Muscle of leg (tissue), 3 donors: ENCODE measurements at regions not wholly inside any gene's neighbourhood (a gene's known extent, or its start where the extent isn't known, plus 50 kb on each side); places are given as distances from the start of the nearest gene placed in this dataset.
"Not testable (repeated sequence)": the region's sequence is repeated elsewhere in the genome, so short reads cannot be mapped to it uniquely, and the experiment has no call there.

Experiments
- DNase-seq: peaks from one replicate; pipeline ENCODE4 v3.0.0; 2013
- H3K27ac ChIP-seq: one replicate; pipeline ENCODE4 v1.5.1; 2013; ENCODE audit warnings: mild to moderate bottlenecking, low read length, control low read depth
- H3K27me3 ChIP-seq: one replicate; pipeline ENCODE4 v1.6.1; 2013; ENCODE audit warnings: low read length; ENCODE audit not compliant: control insufficient read depth, insufficient read depth
- H3K36me3 ChIP-seq: one replicate; pipeline ENCODE4 v1.6.1; 2013; ENCODE audit warnings: low read length; ENCODE audit not compliant: control insufficient read depth, insufficient read depth
- H3K4me1 ChIP-seq: one replicate; pipeline ENCODE4 v1.6.1; 2013; ENCODE audit warnings: low read length; ENCODE audit not compliant: control insufficient read depth, insufficient read depth
- H3K4me3 ChIP-seq: one replicate; pipeline ENCODE4 v1.5.1; 2013; ENCODE audit warnings: low read length, control low read depth
- H3K9me3 ChIP-seq: replicated peaks from 2 replicates; pipeline ENCODE4 v1.6.1; 2013; ENCODE audit warnings: low read depth, low read length; ENCODE audit not compliant: control insufficient read depth
- WGBS: methylation state at CpG from one replicate; pipeline ENCODE4 v1.1.5; 2013; ENCODE audit warnings: missing lambda C conversion rate; ENCODE audit not compliant: insufficient coverage; 5-methylcytosine and 5-hydroxymethylcytosine counted together

DNA sequence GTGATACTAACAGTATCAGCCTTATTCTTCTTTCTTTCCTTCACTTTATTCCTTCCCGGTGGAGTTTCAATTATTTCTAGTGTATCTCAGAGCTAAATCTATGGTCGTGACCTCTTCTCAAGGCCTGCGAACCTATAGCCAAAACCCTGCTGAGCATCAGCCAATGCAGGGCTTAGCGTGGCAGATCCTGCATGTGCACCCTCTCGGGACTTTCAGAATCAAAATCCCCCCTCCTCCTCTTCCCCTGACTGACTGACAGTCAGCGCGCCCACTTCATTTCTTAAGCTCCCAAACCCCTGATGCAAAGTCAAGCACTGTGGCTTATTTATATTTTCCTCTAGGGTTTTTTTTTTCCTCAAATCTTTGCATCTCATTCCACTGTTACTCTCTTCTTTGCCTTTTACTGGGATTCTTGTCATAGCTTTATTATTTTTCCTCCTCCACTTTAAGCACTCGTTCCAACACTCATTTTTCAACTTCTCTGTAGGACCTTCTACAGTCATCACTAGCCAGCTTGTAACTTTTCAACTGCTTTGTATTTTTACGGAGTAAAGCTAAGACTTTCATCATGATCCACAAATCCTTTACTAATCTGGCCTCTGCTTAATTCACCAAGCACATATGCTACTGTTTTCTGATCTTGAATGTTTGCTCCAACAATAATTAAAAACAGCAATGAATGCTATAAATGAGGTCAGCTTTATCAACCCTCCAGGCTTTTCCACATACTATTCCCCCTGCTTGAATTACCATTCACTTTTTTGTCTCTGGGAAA, 896.5 kb upstream of the PIK3C3 start:
- WGBS: 43% methylated on average over 6 of the region's 9 CpGs
- no peaks in the 10 kb centered on the region for H3K4me1 ChIP-seq
- no peak overlapping the region for H3K4me3 ChIP-seq
- no peaks in the 10 kb centered on the region for H3K36me3 ChIP-seq
- H3K27me3 ChIP-seq: no peaks in the 10 kb centered on the region
- no peaks in the 10 kb centered on the region for H3K9me3 ChIP-seq
- H3K27ac ChIP-seq: no peak overlapping the region
- peak; percentile 11 for DNase-seq

DNA sequence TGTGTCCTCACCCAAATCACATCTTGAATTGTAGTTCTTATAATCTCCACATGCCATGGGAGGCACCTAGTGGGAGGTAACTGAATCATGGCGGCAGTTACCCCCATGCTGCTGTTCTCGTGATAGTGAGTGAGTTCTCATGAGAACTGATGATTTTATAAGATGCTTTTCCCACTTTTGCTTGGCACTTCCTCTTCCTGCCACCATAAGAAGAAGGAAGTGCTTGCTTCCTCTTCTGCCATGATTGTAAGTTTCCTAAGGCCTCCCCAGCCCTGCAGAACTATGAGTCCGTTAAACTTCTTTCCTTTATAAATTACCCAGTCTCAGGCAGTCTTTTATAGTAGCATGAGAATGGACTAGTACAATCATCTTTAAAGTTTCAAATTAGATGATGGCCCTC, 902.4 kb upstream of the PIK3C3 start:
- Histone ChIP-seq H3K27me3 (no peaks in the 10 kb centered on the region), H3K36me3 (no peaks in the 10 kb centered on the region), H3K4me1 (no peaks in the 10 kb centered on the region), H3K27ac (no peak overlapping the region), H3K4me3 (no peak overlapping the region), H3K9me3 (no peaks in the 10 kb centered on the region)
- no peak for DNase-seq
- WGBS: no CpG with 5 or more reads among the region's 3 CpGs

DNA sequence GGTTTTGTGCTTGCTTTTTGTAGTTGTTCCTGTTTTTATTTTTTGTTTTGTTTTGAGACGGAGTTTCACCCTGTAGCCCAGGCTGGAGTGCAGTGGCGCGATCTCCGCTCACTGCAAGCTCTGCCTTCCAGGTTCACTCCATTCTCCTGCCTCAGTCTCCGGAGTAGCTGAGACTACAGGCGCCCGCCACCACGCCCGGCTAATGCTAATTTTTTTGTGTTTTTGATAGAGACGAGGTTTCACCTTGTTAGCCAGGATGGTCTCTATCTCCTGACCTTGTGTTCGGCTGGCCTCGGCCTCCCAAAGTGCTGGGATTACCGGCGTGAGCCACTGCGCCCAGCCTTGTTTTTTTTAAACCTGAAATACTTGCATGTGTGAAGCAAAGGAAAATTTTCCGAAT, 908.8 kb upstream of the PIK3C3 start:
- H3K27me3 ChIP-seq, H3K36me3 ChIP-seq, H3K9me3 ChIP-seq, H3K4me1 ChIP-seq, DNase-seq, H3K27ac ChIP-seq, H3K4me3 ChIP-seq: not testable (repeated sequence)
- WGBS: 97% methylated on average over 6 of the region's 16 CpGs

DNA sequence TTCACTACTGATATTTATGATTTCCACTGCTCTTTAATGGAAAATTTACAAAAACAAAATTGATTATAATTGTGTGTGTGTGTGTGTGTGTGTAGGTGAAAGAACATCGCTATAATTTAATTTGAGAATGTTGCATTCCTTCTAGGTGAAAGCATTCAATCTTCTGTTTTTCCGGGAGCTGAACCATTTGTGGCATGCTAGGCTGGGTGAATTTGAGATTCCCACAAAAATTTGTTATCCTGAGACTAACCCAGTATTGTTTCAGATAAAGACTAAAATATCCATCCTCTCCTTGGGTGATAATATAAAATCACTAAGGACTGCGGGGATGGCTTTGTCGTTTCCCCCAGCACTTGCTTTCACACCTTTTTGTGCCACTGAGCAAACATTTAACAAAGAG, 911.2 kb upstream of the PIK3C3 start:
- WGBS: no CpG with 5 or more reads among the region's 4 CpGs
- no peak for DNase-seq

DNA sequence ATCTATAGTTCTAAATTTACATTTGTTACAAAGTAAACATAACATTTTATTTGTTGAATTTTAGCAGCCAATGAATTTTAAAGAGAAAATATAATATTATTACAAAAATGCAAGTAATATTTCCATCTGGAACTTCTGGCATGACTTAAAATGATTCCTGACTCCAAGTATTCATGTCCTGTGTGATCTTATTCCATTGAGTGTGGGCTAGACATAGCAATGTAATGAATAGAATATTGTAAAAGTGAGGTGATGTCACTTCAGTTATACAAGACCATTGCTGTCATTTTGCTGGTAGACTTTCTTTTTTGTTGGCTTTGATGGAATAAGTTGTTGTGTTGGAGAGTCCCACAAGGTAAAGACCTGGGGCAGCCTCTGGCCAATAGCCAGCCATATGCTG, 912.2 kb upstream of the PIK3C3 start:
- Histone ChIP-seq H3K27ac (no peak overlapping the region), H3K9me3 (no peaks in the 10 kb centered on the region), H3K27me3 (no peaks in the 10 kb centered on the region), H3K4me3 (no peak overlapping the region), H3K4me1 (no peaks in the 10 kb centered on the region), H3K36me3 (no peaks in the 10 kb centered on the region)
- peak; percentile 64 for DNase-seq

More for the DNA sequence above, 911.2 kb upstream of the PIK3C3 start:
- H3K27me3 ChIP-seq: no peaks in the 10 kb centered on the region
- no peaks in the 10 kb centered on the region for H3K9me3 ChIP-seq
- H3K4me1 ChIP-seq: no peaks in the 10 kb centered on the region
- H3K36me3 ChIP-seq: no peaks in the 10 kb centered on the region
- no peak overlapping the region for H3K4me3 ChIP-seq
- no peak overlapping the region for H3K27ac ChIP-seq

DNA sequence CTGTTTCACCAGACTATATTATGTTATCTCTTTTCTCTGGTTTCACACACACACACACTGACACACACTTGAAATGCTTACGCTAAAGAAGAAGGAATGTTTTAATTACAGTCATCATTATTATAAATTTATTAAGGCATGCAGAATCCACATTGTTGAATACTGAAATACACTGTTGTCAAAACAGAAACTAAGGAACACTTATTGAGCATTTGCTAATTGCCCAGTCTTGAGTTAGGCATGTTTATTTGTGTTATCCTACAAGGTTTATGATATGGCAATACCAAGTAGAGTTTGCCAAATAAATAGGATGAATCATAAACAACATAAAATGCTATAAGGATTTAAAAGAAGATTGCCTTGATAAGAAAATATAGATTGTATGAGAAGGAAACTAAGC, 917.0 kb upstream of the PIK3C3 start:
- Histone ChIP-seq H3K36me3 (no peaks in the 10 kb centered on the region), H3K9me3 (no peaks in the 10 kb centered on the region), H3K27ac (no peak overlapping the region), H3K27me3 (no peaks in the 10 kb centered on the region), H3K4me3 (no peak overlapping the region), H3K4me1 (no peaks in the 10 kb centered on the region)
- no CpG with 5 or more reads among the region's 1 CpG for WGBS
- no peak for DNase-seq

DNA sequence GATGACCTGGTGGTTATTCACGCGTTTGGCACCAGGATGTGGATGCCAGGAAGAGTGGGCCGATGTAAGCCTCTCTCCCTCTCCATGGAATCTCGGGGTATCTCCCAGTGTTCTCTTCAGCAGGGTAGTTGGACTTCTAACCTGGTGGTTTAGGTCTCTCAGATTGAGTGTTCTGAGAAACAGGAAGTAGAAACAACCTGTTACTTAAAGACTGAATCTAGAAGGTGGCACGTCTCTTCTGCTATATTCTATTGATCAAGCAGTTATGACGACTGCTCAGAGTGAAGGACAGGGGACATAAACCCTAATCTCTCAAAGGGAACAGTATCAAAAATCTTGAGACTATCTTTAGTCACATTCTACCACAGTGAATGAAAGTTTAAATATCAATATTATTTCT, 918.7 kb upstream of the PIK3C3 start:
- no peak overlapping the region for H3K27ac ChIP-seq
- H3K4me1 ChIP-seq: no peaks in the 10 kb centered on the region
- no peaks in the 10 kb centered on the region for H3K27me3 ChIP-seq
- DNase-seq: no peak
- H3K9me3 ChIP-seq: no peaks in the 10 kb centered on the region
- H3K4me3 ChIP-seq: no peak overlapping the region
- 100% methylated on average over 2 of the region's 6 CpGs for WGBS
- H3K36me3 ChIP-seq: no peaks in the 10 kb centered on the region

DNA sequence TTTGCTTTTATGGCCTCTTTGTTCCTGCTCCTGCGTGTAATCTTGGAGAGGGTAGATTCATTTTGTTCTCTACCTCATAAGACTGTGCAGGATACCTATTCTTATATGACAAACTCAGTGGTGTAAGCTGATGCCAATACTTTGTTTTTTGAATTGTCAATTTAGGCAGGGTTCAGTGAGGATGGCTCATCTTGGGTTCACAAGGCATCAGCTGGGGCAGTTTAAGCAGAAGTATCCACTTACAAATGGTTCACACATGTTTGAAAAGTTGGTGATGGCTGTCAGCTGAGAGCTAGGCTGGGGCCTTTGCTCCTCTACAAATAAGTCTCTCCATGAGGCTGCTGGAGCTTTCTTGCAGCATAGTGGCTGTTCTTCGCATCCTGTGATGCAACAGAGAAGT, 920.6 kb upstream of the PIK3C3 start:
- no peak overlapping the region for H3K4me3 ChIP-seq
- H3K27ac ChIP-seq: no peak overlapping the region
- no peaks in the 10 kb centered on the region for H3K36me3 ChIP-seq
- no peaks in the 10 kb centered on the region for H3K27me3 ChIP-seq
- H3K9me3 ChIP-seq: no peaks in the 10 kb centered on the region
- WGBS: no CpG with 5 or more reads among the region's 2 CpGs
- no peaks in the 10 kb centered on the region for H3K4me1 ChIP-seq
- no peak for DNase-seq

DNA sequence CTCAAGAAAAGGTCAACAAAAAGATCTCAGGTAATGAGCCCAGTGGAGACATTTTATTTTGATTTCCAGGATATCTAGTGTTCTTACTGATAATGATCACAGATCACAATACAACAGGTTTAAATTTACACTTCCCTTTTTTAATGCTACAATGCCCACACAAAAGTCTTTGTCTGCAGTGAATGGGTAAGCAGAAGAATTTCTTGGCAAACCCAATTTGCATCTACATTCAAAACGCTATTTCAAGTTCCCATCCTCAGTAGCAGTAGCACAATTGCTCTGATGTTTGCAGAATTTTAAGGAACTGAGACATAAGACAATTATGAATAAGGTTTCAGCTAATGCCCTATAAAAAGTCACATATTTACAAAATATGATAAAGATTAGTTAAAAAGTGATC, 929.4 kb upstream of the PIK3C3 start:
- no peaks in the 10 kb centered on the region for H3K27me3 ChIP-seq
- no peaks in the 10 kb centered on the region for H3K9me3 ChIP-seq
- H3K4me1 ChIP-seq: no peaks in the 10 kb centered on the region
- no peaks in the 10 kb centered on the region for H3K36me3 ChIP-seq
- H3K27ac ChIP-seq: no peak overlapping the region
- no CpG with 5 or more reads among the region's 1 CpG for WGBS
- DNase-seq: no peak
- H3K4me3 ChIP-seq: no peak overlapping the region

DNA sequence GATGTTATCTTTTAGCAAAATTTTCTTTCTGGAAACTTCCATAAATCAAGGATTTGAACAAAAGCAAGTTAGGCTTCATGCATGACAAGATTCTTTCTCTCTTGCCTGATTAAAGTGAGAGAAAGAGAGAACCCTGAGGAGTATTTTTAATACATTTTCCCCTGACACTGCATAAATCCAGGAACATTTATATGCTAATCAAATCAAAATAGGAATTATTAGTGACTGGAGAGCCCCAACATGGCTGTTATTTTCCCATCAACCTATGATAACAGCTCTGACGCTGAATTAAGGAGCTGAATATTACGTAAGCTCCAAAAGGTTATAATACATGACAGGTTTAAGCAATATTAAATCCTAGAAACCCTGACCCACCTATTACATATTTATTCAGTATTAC, 930.2 kb upstream of the PIK3C3 start:
- Histone ChIP-seq H3K27me3 (no peaks in the 10 kb centered on the region), H3K4me1 (no peaks in the 10 kb centered on the region), H3K9me3 (no peaks in the 10 kb centered on the region), H3K36me3 (no peaks in the 10 kb centered on the region), H3K27ac (no peak overlapping the region), H3K4me3 (no peak overlapping the region)
- WGBS: no CpG with 5 or more reads among the region's 2 CpGs
- no peak for DNase-seq

DNA sequence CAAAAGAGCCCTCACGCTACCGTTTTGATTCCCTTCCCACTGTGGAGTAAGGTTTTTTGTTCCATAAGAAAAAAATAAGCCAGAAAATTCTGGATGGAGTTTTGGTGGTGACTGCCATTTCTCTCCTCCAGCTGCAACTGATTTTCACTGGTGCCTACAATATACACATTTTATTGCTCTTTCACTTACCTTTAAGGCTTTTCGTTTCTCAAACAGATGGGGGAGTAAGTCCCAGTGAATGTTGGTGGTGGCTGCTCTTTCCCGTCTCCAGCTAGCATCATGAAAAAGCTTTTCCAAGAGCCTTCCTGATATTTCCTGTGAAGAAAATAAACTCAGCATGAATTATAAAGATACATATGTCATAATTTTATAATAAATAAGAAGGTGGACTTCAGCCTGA, 932.5 kb upstream of the PIK3C3 start:
- H3K4me3 ChIP-seq: no peak overlapping the region
- no peaks in the 10 kb centered on the region for H3K27me3 ChIP-seq
- no peaks in the 10 kb centered on the region for H3K4me1 ChIP-seq
- H3K27ac ChIP-seq: no peak overlapping the region
- no peaks in the 10 kb centered on the region for H3K9me3 ChIP-seq
- no peaks in the 10 kb centered on the region for H3K36me3 ChIP-seq
- peak; percentile 64 for DNase-seq
- no CpG with 5 or more reads among the region's 4 CpGs for WGBS
